NCI-H146 treated with DMSO at 0.1 percent for 48 hours (cell line): ENCODE measurements at regions not wholly inside any gene's neighbourhood (a gene's known extent, or its start where the extent isn't known, plus 50 kb on each side); places are given as distances from the start of the nearest gene placed in this dataset.
A peak's percentile ranks its signal among the peaks of the same experiment; 100 is the strongest.

ENCODE experiments used
- DNase-seq: peaks from one replicate; lab custom pipeline; 2025; ENCODE audit not compliant: unreplicated experiment; lab: John Stamatoyannopoulos, UW

- DNase-seq, result no peak
Observed at GRCh38 chrX:39577985-39578869, 519.5 kb downstream of the BCOR start.

GRCh38 chrX:39580043-39580442 is 517.7 kb downstream of the BCOR start:
- DNase-seq, result no peak

GRCh38 chrX:39581411-39581810 is 516.3 kb downstream of the BCOR start:
- DNase-seq, result no peak

- no peak for DNase-seq
Observed at GRCh38 chrX:39582091-39582490, 515.7 kb downstream of the BCOR start.

- DNase-seq, result no peak
Observed at GRCh38 chrX:39582976-39583375, 514.8 kb downstream of the BCOR start.

- DNase-seq, result no peak
Observed at GRCh38 chrX:39585808-39586207, 511.9 kb downstream of the BCOR start.

- DNase-seq, result no peak
Observed at GRCh38 chrX:39586359-39586758, 511.4 kb downstream of the BCOR start.

- no peak for DNase-seq
Observed at GRCh38 chrX:39591099-39591498, 506.7 kb downstream of the BCOR start.

GRCh38 chrX:39592776-39593175 is 505.0 kb downstream of the BCOR start:
- no peak for DNase-seq

GRCh38 chrX:39595977-39596376 is 501.8 kb downstream of the BCOR start:
- no peak for DNase-seq

GRCh38 chrX:39596437-39596836 is 501.3 kb downstream of the BCOR start:
- no peak for DNase-seq

- DNase-seq, result peak; percentile 65
Observed at GRCh38 chrX:39599339-39599738, 498.4 kb downstream of the BCOR start.

GRCh38 chrX:39600222-39600621 is 497.5 kb downstream of the BCOR start:
- DNase-seq, result no peak

GRCh38 chrX:39601231-39602177 is 496.3 kb downstream of the BCOR start:
- no peak for DNase-seq

GRCh38 chrX:39602195-39602594 is 495.6 kb downstream of the BCOR start:
- no peak for DNase-seq

- no peak for DNase-seq
Observed at GRCh38 chrX:39603230-39603629, 494.5 kb downstream of the BCOR start.

- DNase-seq, result peak; percentile 45
Observed at GRCh38 chrX:39605183-39605582, 492.6 kb downstream of the BCOR start.

GRCh38 chrX:39605866-39606265 is 491.9 kb downstream of the BCOR start:
- no peak for DNase-seq

GRCh38 chrX:39609941-39610340 is 487.8 kb downstream of the BCOR start:
- no peak for DNase-seq

GRCh38 chrX:39611468-39611867 is 486.3 kb downstream of the BCOR start:
- no peak for DNase-seq

- peak; percentile 71 for DNase-seq
Observed at GRCh38 chrX:39613482-39613995, 484.2 kb downstream of the BCOR start.
